OCI-LY1 (cell line): ENCODE measurements at regions not wholly inside any gene's neighbourhood (a gene's known extent, or its start where the extent isn't known, plus 50 kb on each side); places are given as distances from the start of the nearest gene placed in this dataset.

Source experiments
- H2AFZ ChIP-seq: fragments of 200-600 bp; sonication (generic), shearing (Covaris generic); 2 replicates; pipeline ENCODE4 v1.6.0; 2014; ENCODE audit warnings: antibody characterized with exemption, mild to moderate bottlenecking, low read length
- H3F3A ChIP-seq: fragments of 200-600 bp; sonication (generic), shearing (Covaris generic); 2 replicates; pipeline ENCODE4 v1.6.0; 2014; ENCODE audit warnings: mild to moderate bottlenecking, antibody characterized with exemption, low read length, moderate library complexity; ENCODE audit not compliant: insufficient read depth
- H3K27ac ChIP-seq: fragments of 200-600 bp; sonication (generic); 2 replicates; pipeline ENCODE4 v1.5.1; 2014; ENCODE audit warnings: low read length, mixed run types, mild to moderate bottlenecking, low read depth; ENCODE audit not compliant: poor library complexity, severe bottlenecking
- H3K27me3 ChIP-seq: fragments of 200-600 bp; sonication (generic); 2 replicates; pipeline ENCODE4 v1.6.0; 2014; ENCODE audit warnings: antibody characterized with exemption, mild to moderate bottlenecking, low read length, moderate library complexity; ENCODE audit not compliant: insufficient read depth
- H3K36me3 ChIP-seq: fragments of 200-600 bp; sonication (generic); 2 replicates; pipeline ENCODE4 v1.6.1; 2014; ENCODE audit warnings: mild to moderate bottlenecking, antibody characterized with exemption, low read length, moderate library complexity, mixed read lengths; ENCODE audit not compliant: insufficient read depth
- H3K4me1 ChIP-seq: fragments of 200-600 bp; sonication (generic); 2 replicates; pipeline ENCODE4 v1.5.1; 2014; ENCODE audit warnings: mild to moderate bottlenecking, low read length, moderate library complexity; ENCODE audit not compliant: insufficient read depth, severe bottlenecking
- H3K4me2 ChIP-seq: fragments of 200-600 bp; sonication (generic), shearing (Covaris generic); 2 replicates; pipeline ENCODE4 v1.6.1; 2014; ENCODE audit warnings: low read length
- H3K4me3 ChIP-seq: fragments of 200-600 bp; sonication (generic); 2 replicates; pipeline ENCODE4 v1.5.1; 2014; ENCODE audit warnings: low read length, low read depth, mild to moderate bottlenecking, mixed read lengths; ENCODE audit not compliant: poor library complexity, severe bottlenecking
- H3K79me2 ChIP-seq: fragments of 200-600 bp; shearing (Covaris generic); 2 replicates; pipeline ENCODE4 v1.6.1; 2016; ENCODE audit warnings: mixed run types, low read length, mixed read lengths; ENCODE audit not compliant: insufficient read depth
- H3K9ac ChIP-seq: fragments of 200-600 bp; sonication (generic), shearing (Covaris generic); 2 replicates; pipeline ENCODE4 v1.6.1; 2014; ENCODE audit warnings: mild to moderate bottlenecking, low read length, mixed read lengths
- H3K9me2 ChIP-seq: fragments of 200-600 bp; sonication (generic), shearing (Covaris generic); 2 replicates; pipeline ENCODE4 v1.6.1; 2014; ENCODE audit warnings: low read depth, mild to moderate bottlenecking, low read length, mixed read lengths
- H3K9me3 ChIP-seq: fragments of 200-600 bp; shearing (Covaris generic); 2 replicates; pipeline ENCODE4 v1.6.1; 2014; ENCODE audit warnings: low read length, mixed read lengths
- H4K20me1 ChIP-seq: fragments of 200-600 bp; sonication (generic), shearing (Covaris generic); 2 replicates; pipeline ENCODE4 v1.6.0; 2016; ENCODE audit warnings: mild to moderate bottlenecking, low read length; ENCODE audit not compliant: insufficient read depth
- EZH2 ChIP-seq: fragments of 200-600 bp; sonication (generic), shearing (Covaris generic); IDR thresholded peaks from 2 replicates; pipeline ENCODE4 v1.8.0; 2017; ENCODE audit warnings: borderline replicate concordance, mixed run types, mild to moderate bottlenecking, antibody characterized with exemption, low read length, moderate library complexity, mixed read lengths
- TF ChIP-seq, protein P1 (sequence below): fragments of 200-600 bp; sonication (generic), shearing (Covaris generic); IDR thresholded peaks from 2 replicates; pipeline ENCODE4 v1.5.1; 2017; ENCODE audit warnings: mild to moderate bottlenecking, antibody characterized with exemption, low read length, moderate library complexity, mixed read lengths

GRCh38 chrX:21004835-21005234 lies 369.4 kb upstream of the CNKSR2 start:
- TF ChIP-seq, protein P1, sequence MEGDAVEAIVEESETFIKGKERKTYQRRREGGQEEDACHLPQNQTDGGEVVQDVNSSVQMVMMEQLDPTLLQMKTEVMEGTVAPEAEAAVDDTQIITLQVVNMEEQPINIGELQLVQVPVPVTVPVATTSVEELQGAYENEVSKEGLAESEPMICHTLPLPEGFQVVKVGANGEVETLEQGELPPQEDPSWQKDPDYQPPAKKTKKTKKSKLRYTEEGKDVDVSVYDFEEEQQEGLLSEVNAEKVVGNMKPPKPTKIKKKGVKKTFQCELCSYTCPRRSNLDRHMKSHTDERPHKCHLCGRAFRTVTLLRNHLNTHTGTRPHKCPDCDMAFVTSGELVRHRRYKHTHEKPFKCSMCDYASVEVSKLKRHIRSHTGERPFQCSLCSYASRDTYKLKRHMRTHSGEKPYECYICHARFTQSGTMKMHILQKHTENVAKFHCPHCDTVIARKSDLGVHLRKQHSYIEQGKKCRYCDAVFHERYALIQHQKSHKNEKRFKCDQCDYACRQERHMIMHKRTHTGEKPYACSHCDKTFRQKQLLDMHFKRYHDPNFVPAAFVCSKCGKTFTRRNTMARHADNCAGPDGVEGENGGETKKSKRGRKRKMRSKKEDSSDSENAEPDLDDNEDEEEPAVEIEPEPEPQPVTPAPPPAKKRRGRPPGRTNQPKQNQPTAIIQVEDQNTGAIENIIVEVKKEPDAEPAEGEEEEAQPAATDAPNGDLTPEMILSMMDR, result no peak
- TF ChIP-seq EZH2, result no peak
- no peak overlapping the region for H3K4me2 ChIP-seq

DNA sequence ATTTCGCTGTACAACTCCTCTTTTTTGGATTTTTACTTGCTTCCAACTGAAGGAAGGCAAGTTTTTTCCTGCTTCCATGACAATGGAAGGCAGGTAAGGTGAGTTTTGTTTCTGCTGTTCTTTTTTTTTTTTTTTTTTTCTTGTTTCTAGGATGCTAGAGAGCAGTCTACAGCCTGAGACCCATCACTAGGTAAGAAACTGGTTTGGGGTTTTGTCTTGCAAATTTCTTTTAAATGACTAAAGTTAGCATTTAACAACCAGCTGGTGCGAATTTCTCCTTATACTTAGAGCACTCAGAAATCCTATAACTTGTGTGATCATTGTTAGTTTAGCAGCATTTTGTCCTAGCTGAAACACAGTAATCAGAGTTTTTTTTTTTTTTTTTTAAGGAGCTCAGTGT lies 378.4 kb upstream of the CNKSR2 start:
- no peaks in the 10 kb centered on the region for H3K36me3 ChIP-seq
- no peaks in the 10 kb centered on the region for H3K79me2 ChIP-seq
- no peak overlapping the region for H3K9ac ChIP-seq
- no peaks in the 10 kb centered on the region for H3K27me3 ChIP-seq
- H3K9me2 ChIP-seq, result no peaks in the 10 kb centered on the region
- H2AFZ ChIP-seq, result no peak overlapping the region
- H3K4me1 ChIP-seq, result no peaks in the 10 kb centered on the region
- H4K20me1 ChIP-seq, result no peaks in the 10 kb centered on the region
- no peak overlapping the region for H3K27ac ChIP-seq
- no peak for TF ChIP-seq EZH2
- TF ChIP-seq, protein P1, result no peak
- H3K4me2 ChIP-seq, result no peak overlapping the region
- no peaks in the 10 kb centered on the region for H3F3A ChIP-seq
- H3K4me3 ChIP-seq, result no peak overlapping the region
- no peaks in the 10 kb centered on the region for H3K9me3 ChIP-seq

More at GRCh38 chrX:21004835-21005234, 369.4 kb upstream of the CNKSR2 start:
- Histone ChIP-seq H3F3A (no peaks in the 10 kb centered on the region), H3K4me3 (no peak overlapping the region), H3K9me3 (no peaks in the 10 kb centered on the region), H3K9me2 (no peaks in the 10 kb centered on the region), H3K4me1 (no peaks in the 10 kb centered on the region), H3K79me2 (no peaks in the 10 kb centered on the region), H3K36me3 (no peaks in the 10 kb centered on the region), H2AFZ (no peak overlapping the region), H3K27me3 (no peaks in the 10 kb centered on the region), H3K9ac (no peak overlapping the region), H3K27ac (no peak overlapping the region), H4K20me1 (no peaks in the 10 kb centered on the region)

DNA sequence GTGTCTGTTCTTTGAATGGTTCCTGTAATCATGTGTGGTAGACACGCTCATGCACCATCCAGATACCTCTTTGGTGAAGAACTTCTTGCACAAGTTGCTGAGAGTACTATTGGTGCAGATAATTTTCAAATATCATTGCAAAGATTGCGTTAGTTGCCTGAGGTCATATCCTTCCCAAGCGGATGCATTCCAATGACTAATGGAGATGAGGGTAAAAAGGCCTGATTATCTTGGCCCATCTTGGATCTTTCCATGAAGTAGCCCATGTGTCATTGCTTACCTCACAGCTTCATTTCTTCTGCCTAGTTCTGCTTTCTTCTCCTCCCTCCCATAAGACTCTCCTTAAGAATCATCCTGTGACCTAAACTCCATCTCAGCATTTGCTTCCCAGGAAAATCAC lies 384.9 kb upstream of the CNKSR2 start:
- Histone ChIP-seq H3K9me2 (no peaks in the 10 kb centered on the region), H3K9ac (no peak overlapping the region), H2AFZ (no peak overlapping the region), H3F3A (no peaks in the 10 kb centered on the region), H3K4me2 (no peak overlapping the region), H3K27me3 (no peaks in the 10 kb centered on the region), H3K4me3 (no peak overlapping the region), H3K27ac (no peak overlapping the region), H3K9me3 (no peaks in the 10 kb centered on the region), H3K79me2 (no peaks in the 10 kb centered on the region), H4K20me1 (no peaks in the 10 kb centered on the region), H3K4me1 (no peaks in the 10 kb centered on the region), H3K36me3 (no peaks in the 10 kb centered on the region)
- TF ChIP-seq, protein P1, result no peak
- TF ChIP-seq EZH2, result no peak
